H1 (cell line): ENCODE measurements at regions not wholly inside any gene's neighbourhood (a gene's known extent, or its start where the extent isn't known, plus 50 kb on each side); places are given as distances from the start of the nearest gene placed in this dataset.

Experiments
- TEAD4 ChIP-seq: IDR thresholded peaks from 2 replicates; pipeline ENCODE4 v1.6.1; 2012; ENCODE audit warnings: low read depth, low read length, inconsistent platforms, mixed read lengths
- TF ChIP-seq, protein P1 (sequence below), 3 experiments: IDR thresholded peaks; 1 replicate in 2 of 3; 2 replicates in 1 of 3; pipeline versions ENCODE4 v1.5.1 to v1.6.1; 2011; ENCODE audit warnings: low read length in 3 of 3, mild to moderate bottlenecking in 3 of 3, inconsistent platforms in 2 of 3, low read depth in 1 of 3, moderate library complexity in 1 of 3; ENCODE audit not compliant: insufficient read depth in 1 of 3; ENCODE audit errors: control extremely low read depth in 1 of 3

DNA sequence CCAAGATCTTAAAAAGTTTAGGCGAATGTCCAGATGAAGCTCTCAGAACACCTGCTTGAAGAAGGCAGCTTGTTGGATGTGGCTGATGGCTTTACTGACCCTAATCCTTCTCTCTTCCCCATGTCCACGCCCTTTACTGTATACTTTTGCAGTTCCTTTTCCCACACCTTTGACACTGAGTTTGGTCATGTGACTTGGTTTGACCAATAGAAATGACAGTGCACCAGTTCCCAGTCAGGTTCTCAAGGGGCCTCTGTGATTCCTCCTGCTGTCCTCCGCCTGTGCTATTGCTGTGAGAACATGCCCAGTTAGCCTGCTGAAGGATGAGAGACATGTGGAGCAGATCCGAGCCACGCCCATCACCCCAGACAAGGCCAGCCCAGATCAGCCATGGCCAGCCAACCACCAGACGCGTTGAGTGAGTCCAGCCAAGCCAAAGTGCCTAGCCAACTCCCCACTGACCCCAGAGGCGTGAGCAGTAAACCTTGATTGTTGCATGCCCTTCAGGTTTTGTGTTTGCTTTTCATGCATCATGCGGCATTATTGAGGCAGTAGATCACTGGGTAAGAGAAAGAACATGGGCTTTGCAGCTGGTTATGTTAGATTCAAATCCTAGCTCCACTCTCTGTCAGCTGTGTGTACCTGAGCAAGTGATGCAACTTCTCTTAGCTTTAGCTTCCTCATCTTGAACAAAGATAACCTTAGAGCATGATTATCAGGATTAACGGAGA, 258.0 kb upstream of the SIX2 start:
- TF ChIP-seq, protein P1, sequence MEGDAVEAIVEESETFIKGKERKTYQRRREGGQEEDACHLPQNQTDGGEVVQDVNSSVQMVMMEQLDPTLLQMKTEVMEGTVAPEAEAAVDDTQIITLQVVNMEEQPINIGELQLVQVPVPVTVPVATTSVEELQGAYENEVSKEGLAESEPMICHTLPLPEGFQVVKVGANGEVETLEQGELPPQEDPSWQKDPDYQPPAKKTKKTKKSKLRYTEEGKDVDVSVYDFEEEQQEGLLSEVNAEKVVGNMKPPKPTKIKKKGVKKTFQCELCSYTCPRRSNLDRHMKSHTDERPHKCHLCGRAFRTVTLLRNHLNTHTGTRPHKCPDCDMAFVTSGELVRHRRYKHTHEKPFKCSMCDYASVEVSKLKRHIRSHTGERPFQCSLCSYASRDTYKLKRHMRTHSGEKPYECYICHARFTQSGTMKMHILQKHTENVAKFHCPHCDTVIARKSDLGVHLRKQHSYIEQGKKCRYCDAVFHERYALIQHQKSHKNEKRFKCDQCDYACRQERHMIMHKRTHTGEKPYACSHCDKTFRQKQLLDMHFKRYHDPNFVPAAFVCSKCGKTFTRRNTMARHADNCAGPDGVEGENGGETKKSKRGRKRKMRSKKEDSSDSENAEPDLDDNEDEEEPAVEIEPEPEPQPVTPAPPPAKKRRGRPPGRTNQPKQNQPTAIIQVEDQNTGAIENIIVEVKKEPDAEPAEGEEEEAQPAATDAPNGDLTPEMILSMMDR (IDR thresholded peaks at IDR 0.05; ENCODE audit: control extremely low read depth in 1 of 3, insufficient read depth in 1 of 3, low read depth in 1 of 3, low read length in 3 of 3): no peak
- no peak for TF ChIP-seq TEAD4
